HEK293T (cell line): ENCODE measurements at regions not wholly inside any gene's neighbourhood (a gene's known extent, or its start where the extent isn't known, plus 50 kb on each side); places are given as distances from the start of the nearest gene placed in this dataset.

Source experiments
- FOXM1 ChIP-seq: fragments of 450-650 bp; IDR thresholded peaks from 2 replicates; pipeline ENCODE4 v1.6.1; 2017; ENCODE audit warnings: mild to moderate bottlenecking, borderline replicate concordance
- TARDBP ChIP-seq: fragments of 450-650 bp; IDR thresholded peaks from 2 replicates; pipeline ENCODE4 v1.6.1; 2016
- TF ChIP-seq, protein P1 (sequence below): fragments of 450-650 bp; IDR thresholded peaks from 2 replicates; pipeline ENCODE4 v1.6.1; 2016

DNA sequence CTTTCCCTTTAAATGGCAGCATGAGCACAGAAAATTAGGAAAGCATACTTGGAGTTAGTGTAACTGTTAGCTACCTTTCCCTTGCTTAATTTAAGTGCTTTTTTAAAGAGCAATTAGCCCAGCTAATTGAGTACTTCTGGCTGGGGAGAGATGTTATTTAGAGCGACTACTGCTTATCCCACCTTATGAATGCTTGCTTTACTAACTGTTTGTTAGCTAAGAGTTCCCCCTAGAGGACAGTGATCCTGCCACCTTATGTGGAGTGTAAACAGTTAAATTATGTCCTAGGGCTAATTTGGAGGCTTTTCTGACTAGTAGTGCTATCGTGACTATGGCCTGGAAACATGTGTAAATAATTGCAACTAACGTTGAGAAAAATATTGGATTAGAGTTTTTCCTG, 909.4 kb downstream of the FSTL5 start:
- TF ChIP-seq, protein P1, sequence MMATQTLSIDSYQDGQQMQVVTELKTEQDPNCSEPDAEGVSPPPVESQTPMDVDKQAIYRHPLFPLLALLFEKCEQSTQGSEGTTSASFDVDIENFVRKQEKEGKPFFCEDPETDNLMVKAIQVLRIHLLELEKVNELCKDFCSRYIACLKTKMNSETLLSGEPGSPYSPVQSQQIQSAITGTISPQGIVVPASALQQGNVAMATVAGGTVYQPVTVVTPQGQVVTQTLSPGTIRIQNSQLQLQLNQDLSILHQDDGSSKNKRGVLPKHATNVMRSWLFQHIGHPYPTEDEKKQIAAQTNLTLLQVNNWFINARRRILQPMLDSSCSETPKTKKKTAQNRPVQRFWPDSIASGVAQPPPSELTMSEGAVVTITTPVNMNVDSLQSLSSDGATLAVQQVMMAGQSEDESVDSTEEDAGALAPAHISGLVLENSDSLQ, result no peak
- TF ChIP-seq FOXM1, result no peak
- TF ChIP-seq TARDBP, result no peak
